HG02970 (cell line): ENCODE measurements at regions not wholly inside any gene's neighbourhood (a gene's known extent, or its start where the extent isn't known, plus 50 kb on each side); places are given as distances from the start of the nearest gene placed in this dataset.

ENCODE experiments used
- ATAC-seq: cut with Tn5 transposase; IDR thresholded peaks from one replicate; pipeline ENCODE4 v1.9.1; 2021; ENCODE audit warnings: mild to moderate bottlenecking, moderate library complexity, moderate number of reproducible peaks; ENCODE audit not compliant: unreplicated experiment, low FRiP score

GRCh38 chr2:104733226-104733943 is 120.5 kb upstream of the POU3F3 start:
- peak; percentile 81 for ATAC-seq

GRCh38 chr2:104734937-104735586 is 118.9 kb upstream of the POU3F3 start:
- ATAC-seq: no peak

DNA sequence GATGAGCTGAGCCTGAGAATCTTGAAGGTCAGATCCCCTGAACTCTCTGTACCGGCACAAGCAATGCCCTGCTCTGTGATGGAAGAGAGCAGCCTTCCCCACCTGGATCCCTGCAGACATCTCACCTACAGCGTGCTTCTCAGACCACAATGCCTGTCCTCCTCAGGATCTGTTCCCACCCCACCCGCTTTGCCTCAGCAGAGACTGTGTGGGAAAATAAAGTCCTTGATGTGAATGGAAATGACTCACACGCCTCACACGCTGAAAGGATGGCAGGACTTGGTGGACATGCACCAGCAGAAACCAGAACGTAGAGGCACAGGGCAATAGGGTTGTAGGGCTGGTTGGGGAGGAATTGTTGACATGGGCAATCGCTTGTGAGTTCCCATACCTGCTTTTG is 117.9 kb upstream of the POU3F3 start:
- no peak for ATAC-seq

DNA sequence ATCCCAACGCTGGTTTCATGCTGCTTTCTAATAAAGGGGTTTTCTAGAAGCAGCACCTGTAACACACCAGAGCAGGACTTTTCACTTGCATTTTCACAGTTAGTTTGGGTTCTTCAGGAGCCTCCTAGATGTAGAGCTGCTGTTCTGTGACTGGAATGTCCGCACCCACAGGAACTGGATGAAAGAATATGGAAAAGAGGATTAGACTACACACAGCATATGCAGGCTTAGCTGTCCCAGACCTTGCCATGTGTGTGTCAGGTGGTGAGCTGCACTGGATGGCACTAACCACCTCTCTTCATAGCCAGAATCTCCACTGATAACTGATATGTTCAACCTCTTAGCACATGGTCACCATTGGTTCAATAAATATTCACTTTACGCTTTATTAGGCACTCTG is 112.1 kb upstream of the POU3F3 start:
- no peak for ATAC-seq

GRCh38 chr2:104744537-104744936 is 109.4 kb upstream of the POU3F3 start:
- ATAC-seq: no peak

DNA sequence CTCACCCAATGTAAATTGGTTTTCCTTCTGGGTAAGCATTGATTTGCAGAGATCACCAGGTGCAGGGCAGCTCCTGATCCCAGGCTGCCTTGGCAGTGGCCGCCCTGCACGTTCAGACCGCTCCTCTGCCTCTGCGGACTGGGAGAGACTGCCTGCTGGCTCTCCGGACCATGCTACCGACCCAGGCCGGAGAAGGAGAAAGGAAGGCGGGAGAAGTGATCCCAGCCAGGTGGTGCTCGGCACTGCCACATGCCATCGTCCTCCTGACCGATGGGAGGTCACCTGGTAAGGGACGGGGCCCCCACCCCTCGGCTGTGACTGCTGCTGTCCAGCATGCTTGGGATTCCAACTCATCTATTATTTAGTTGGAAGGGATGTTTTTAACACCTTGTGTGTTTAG is 108.1 kb upstream of the POU3F3 start:
- no peak for ATAC-seq

GRCh38 chr2:104746299-104746698 is 107.6 kb upstream of the POU3F3 start:
- ATAC-seq: no peak

- no peak for ATAC-seq
Measured at GRCh38 chr2:104746858-104747257, 107.1 kb upstream of the POU3F3 start.

GRCh38 chr2:104749856-104750460 is 104.0 kb upstream of the POU3F3 start:
- no peak for ATAC-seq

DNA sequence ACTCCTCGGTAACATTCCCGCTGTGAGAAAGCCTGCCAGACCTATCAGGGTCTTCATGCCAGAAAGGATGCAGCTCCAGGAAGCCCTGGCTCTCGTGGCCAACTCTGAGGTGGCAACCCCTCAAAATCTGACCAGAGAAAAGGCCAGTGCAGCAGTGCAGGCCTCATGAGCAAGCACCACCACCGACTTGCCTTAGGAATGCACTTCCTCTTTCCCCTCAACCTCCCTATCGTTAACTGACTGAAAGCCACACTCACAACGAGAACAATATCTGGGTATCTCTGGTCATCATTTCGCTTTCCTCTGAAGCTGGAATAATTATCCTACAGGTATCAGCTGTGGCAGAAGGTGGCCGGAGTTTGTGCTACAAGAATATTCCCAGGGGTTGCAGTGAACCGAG is 101.4 kb upstream of the POU3F3 start:
- ATAC-seq: no peak

GRCh38 chr2:104755026-104755878 is 98.7 kb upstream of the POU3F3 start:
- no peak for ATAC-seq

GRCh38 chr2:104756118-104756517 is 97.8 kb upstream of the POU3F3 start:
- no peak for ATAC-seq

DNA sequence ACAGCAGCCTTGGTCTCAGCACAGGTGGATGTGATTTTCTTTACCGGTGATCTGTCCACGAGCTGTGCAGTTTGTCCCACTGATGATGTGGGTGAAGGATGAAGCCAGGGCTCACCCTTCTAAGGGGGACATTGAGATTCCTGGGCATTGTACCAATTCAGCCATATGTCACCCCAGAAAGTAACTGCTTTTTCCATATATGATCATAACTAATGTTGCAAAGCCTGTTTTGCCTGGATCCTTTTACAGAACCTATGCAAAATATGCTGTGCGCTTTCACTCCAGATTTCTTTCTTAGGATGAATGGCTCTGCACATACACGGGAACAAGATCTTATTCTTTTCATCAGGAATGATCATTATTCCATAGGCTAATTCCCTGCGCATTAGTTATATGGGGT is 96.9 kb upstream of the POU3F3 start:
- ATAC-seq: no peak

DNA sequence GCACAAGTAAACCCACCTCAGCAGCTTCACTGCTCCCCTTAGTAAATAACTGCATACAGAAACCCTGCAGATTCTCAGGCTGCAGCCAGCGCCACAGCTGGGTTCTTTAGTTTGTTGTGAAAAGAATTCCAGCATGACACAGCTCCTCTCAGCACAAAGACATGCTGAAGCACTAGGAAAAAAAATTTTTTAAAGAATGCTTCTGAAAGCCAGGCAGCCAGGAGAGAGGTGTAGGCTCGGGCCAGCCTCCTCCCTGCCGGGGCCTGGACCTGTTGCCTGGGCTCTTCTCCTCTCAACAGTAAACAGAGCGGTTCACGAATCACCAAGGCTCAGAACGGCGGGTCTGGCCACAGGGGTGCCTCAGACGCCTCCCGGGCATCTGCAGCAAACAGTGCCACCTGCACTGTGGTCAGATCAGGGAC is 95.7 kb upstream of the POU3F3 start:
- ATAC-seq: no peak

- no peak for ATAC-seq
Measured at GRCh38 chr2:104762031-104762430, 91.9 kb upstream of the POU3F3 start.

DNA sequence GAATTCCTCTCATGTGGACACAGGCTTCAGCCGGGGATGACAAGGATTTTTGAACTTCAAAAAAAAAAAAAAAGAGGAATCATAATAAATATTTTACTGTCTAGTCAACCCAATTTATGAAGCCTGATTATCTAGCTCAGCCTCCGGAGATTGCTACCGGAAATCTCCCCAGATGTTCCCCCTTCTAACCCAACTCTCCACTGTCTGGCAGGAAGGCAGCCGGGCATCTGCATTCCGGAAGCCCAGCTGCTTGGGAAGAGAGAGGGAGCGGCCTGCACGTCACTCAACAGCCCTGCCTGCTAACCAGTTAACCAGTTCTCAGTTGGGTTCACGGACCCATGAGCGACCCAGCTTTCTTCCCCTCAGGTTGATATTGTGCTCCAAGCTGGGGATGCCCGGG is 87.2 kb upstream of the POU3F3 start:
- ATAC-seq: no peak

DNA sequence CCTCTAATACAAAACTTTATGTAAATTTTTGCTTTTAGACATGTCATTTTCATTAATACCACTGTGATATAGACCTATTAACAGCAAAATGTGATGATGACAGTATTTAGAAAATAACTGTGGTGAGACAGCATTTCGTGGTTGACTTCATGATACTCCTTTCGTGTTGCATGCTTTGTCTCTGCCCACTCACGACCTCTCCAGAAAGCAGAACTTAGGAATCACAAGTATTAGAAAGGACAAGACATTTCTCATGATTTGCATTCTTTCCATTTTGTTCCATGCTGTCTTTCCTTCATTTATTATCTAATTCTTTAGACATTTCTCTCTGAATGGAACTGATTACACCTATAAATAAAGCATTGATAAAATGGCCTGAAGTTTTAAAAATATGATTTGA is 85.2 kb upstream of the POU3F3 start:
- ATAC-seq: no peak

DNA sequence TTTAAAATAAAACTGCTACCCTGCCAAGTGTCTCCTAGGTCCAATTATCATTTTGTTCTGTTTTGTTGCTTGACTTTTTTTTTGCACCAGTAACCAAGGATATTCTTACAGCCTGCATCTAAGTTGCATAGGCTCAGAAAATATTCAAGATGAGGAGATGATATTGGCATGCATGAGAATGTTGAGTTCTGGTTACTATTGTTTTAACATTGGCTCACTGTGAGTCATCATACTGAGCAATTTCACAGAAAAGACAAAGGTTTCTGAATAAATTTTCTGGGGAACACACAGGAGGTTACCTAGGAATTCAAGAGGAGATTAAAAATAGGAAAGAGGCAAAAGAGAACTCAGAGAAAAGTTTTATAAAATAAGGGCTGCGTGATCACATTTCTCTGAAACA is 84.8 kb upstream of the POU3F3 start:
- ATAC-seq: no peak

GRCh38 chr2:104772996-104773395 is 80.9 kb upstream of the POU3F3 start:
- no peak for ATAC-seq

DNA sequence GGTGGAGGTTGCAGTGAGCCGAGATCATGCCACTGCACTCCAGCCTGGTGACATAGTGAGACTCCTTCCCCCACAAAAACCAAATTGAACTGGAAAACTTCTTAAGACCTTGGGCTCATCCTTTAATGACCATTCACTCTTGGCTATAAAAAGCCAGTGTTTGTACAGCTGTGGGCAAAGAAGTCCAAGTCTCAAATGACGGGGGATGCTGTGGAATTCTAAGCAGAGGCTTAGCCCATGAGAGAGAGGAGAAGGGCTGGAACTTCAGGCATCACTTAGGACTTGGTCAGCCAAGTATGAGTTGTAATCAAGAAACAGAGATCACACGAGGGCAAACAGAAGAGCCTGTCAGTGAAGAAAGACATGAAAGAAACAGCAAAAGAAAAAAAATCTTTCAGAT is 79.3 kb upstream of the POU3F3 start:
- ATAC-seq: no peak

- no peak for ATAC-seq
Measured at GRCh38 chr2:104777721-104778120, 76.2 kb upstream of the POU3F3 start.
